GM19438 (cell line): ENCODE measurements at regions not wholly inside any gene's neighbourhood (a gene's known extent, or its start where the extent isn't known, plus 50 kb on each side); places are given as distances from the start of the nearest gene placed in this dataset.
"Not testable (repeated sequence)": the region's sequence is repeated elsewhere in the genome, so short reads cannot be mapped to it uniquely, and the experiment has no call there.

ENCODE experiments used
- ATAC-seq: cut with Tn5 transposase; IDR thresholded peaks from one replicate; pipeline ENCODE4 v1.9.1; 2021; ENCODE audit warnings: low read depth; ENCODE audit not compliant: unreplicated experiment

- ATAC-seq: peak; percentile 91
Measured at GRCh38 chr11:22920939-22921565, 60.8 kb upstream of the CCDC179 start.

GRCh38 chr11:22922672-22923071, 62.4 kb upstream of the CCDC179 start:
- ATAC-seq: no peak

GRCh38 chr11:22923561-22923960, 63.3 kb upstream of the CCDC179 start:
- no peak for ATAC-seq

- no peak for ATAC-seq
Measured at GRCh38 chr11:22926341-22926740, 66.1 kb upstream of the CCDC179 start.

- no peak for ATAC-seq
Measured at GRCh38 chr11:22927793-22928192, 67.5 kb upstream of the CCDC179 start.

- ATAC-seq: no peak
Measured at GRCh38 chr11:22928207-22928917, 68.1 kb upstream of the CCDC179 start.

- ATAC-seq: peak; percentile 96
Measured at GRCh38 chr11:22930816-22931594, 70.7 kb upstream of the CCDC179 start.

- no peak for ATAC-seq
Measured at GRCh38 chr11:22938691-22939090, 78.4 kb upstream of the CCDC179 start.

GRCh38 chr11:22941544-22941943, 81.3 kb upstream of the CCDC179 start:
- ATAC-seq: not testable (repeated sequence)

- ATAC-seq: no peak
Measured at GRCh38 chr11:22957786-22958185, 97.5 kb upstream of the CCDC179 start.

GRCh38 chr11:22974251-22974650, 114.0 kb upstream of the CCDC179 start:
- no peak for ATAC-seq

GRCh38 chr11:22976146-22976545, 115.9 kb upstream of the CCDC179 start:
- no peak for ATAC-seq

GRCh38 chr11:22982903-22983302, 122.6 kb upstream of the CCDC179 start:
- ATAC-seq: no peak

- no peak for ATAC-seq
Measured at GRCh38 chr11:22984045-22984444, 123.8 kb upstream of the CCDC179 start.

GRCh38 chr11:22989371-22989770, 129.1 kb upstream of the CCDC179 start:
- no peak for ATAC-seq

- no peak for ATAC-seq
Measured at GRCh38 chr11:22991196-22991595, 130.9 kb upstream of the CCDC179 start.

- no peak for ATAC-seq
Measured at GRCh38 chr11:23006730-23007129, 146.5 kb upstream of the CCDC179 start.

GRCh38 chr11:23010790-23011335, 150.6 kb upstream of the CCDC179 start:
- no peak for ATAC-seq

GRCh38 chr11:23012930-23013329, 152.7 kb upstream of the CCDC179 start:
- ATAC-seq: no peak

GRCh38 chr11:23013509-23013908, 153.2 kb upstream of the CCDC179 start:
- ATAC-seq: no peak

- peak; percentile 65 for ATAC-seq
Measured at GRCh38 chr11:23021287-23021863, 161.1 kb upstream of the CCDC179 start.
